ENCODE measurements at regions not wholly inside any gene's neighbourhood (a gene's known extent, or its start where the extent isn't known, plus 50 kb on each side); places are given as distances from the start of the nearest gene placed in this dataset.

DNA sequence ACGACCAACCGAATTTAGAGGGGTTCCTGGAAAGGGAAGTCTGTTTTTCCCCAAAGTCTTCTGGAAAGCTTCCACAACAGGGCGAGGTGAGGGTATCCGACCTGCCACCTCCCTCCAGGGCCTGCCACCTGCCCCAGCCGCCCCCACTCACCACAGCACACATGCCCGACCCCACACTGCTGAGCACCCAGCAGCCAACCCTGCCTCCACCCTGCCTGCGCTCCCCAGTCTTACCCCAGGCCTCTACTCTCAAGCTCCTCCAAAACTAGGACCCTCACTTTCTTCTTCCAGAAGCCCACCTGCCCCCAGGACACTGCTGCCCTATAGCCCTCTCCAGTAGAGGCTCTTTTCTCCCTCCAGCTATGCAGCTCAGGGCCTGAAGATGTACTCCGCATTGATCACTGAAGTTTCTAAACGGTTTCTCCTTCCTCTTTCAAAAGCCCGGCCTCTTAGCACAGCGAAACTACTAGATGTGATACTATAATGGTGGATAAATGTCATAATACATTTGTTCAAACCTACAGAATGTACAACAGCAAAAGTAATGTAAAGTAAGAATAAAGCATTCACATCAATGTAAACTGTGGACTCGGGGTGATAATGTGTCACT, 128.8 kb upstream of the SLC1A4 start:
- H3K27me3 Mint-ChIP-seq (ENCODE audit: low read depth): no peaks in the 10 kb centered on the region
- peaks cover 30% of the 10 kb centered on the region for H3K4me1 Mint-ChIP-seq
- H3K27ac Mint-ChIP-seq: no peak overlapping the region
- H3K9me3 Mint-ChIP-seq: no peaks in the 10 kb centered on the region
- no peak overlapping the region for H3K4me3 Mint-ChIP-seq
- TF ChIP-seq, protein P1, sequence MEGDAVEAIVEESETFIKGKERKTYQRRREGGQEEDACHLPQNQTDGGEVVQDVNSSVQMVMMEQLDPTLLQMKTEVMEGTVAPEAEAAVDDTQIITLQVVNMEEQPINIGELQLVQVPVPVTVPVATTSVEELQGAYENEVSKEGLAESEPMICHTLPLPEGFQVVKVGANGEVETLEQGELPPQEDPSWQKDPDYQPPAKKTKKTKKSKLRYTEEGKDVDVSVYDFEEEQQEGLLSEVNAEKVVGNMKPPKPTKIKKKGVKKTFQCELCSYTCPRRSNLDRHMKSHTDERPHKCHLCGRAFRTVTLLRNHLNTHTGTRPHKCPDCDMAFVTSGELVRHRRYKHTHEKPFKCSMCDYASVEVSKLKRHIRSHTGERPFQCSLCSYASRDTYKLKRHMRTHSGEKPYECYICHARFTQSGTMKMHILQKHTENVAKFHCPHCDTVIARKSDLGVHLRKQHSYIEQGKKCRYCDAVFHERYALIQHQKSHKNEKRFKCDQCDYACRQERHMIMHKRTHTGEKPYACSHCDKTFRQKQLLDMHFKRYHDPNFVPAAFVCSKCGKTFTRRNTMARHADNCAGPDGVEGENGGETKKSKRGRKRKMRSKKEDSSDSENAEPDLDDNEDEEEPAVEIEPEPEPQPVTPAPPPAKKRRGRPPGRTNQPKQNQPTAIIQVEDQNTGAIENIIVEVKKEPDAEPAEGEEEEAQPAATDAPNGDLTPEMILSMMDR (IDR thresholded peaks at IDR 0.05; ENCODE audit: unreplicated experiment): no peak
- no peak for DNase-seq (ENCODE audit: low spot score in 2 of 2, unreplicated experiment in 2 of 2)
- H3K36me3 Mint-ChIP-seq: no peaks in the 10 kb centered on the region

DNA sequence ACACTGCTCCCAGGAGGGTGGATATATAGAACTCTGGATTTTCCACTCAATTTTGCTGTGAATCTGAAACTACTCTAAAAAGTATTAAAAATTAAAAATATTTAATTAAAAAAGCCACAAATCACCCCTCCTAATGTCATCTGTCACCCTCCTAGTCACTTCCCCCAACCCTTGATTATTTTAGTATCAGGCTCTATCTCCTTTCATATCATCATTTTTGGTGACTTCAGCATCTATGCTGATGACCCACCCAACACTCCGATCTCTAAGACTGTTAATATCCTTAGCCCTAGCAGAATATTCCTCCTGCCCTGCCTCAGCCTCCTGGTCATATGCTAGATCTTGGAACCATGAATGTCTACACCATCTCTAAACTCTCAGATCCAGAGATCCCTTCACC, 128.3 kb upstream of the SLC1A4 start:
- TF ChIP-seq, protein P1 (IDR thresholded peaks at IDR 0.05; ENCODE audit: unreplicated experiment): no peak
- peaks cover 30% of the 10 kb centered on the region for H3K4me1 Mint-ChIP-seq
- H3K27ac Mint-ChIP-seq: no peak overlapping the region
- no peaks in the 10 kb centered on the region for H3K9me3 Mint-ChIP-seq
- no peaks in the 10 kb centered on the region for H3K36me3 Mint-ChIP-seq
- H3K27me3 Mint-ChIP-seq (ENCODE audit: low read depth): no peaks in the 10 kb centered on the region
- DNase-seq (ENCODE audit: low spot score in 2 of 2, unreplicated experiment in 2 of 2): no peak
- H3K4me3 Mint-ChIP-seq: no peak overlapping the region

DNA sequence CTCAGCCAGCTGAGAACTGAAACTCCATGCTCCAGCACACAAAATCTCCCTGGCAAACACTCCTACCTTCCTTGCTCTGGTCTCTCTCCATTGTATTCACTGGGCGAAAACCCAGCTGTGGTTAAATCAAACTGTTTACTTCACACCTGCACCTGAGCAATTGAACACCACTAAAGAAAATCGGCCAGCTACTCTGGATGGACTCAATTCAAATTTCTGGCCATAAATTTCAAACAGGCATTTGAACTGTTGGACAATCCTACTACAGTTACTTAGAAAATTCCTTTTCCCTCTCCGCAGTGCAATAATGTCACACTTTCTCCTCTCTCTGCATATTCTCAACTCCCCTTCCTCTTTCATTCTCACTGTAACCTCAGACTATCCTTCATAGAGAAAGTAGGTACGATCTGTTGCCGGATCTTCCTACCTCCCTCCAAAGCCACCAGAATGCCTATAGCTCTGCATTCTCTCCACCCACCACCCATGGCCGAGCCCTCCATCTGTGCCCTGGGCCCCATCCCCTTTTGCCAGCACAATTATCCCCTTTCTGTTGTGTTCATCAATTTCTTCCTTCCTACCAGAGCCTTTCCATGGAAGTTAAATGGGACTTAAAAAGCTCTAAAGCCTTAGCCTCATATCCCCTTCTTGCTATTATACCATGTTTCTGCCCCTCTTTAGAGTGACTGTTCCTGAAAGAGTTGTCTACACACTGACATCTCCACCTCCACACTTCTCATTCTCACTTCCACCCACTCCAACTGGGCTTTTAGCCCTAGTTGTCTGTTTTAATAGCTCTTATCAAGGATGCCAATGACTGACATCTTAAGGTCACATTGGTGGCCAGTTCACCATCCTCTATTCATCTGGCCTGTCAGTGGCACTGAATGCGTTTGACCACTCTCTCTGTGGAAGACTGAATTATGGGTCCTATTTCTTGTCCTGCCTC, 127.5 kb upstream of the SLC1A4 start:
- Mint-ChIP-seq H3K27me3 (ENCODE audit: low read depth) (peaks cover 3% of the 10 kb centered on the region), H3K9me3 (no peaks in the 10 kb centered on the region), H3K4me1 (peaks cover 31% of the 10 kb centered on the region), H3K36me3 (no peaks in the 10 kb centered on the region), H3K4me3 (no peak overlapping the region), H3K27ac (no peak overlapping the region)
- no peak for DNase-seq (ENCODE audit: low spot score in 2 of 2, unreplicated experiment in 2 of 2)
- TF ChIP-seq, protein P1 (IDR thresholded peaks at IDR 0.05; ENCODE audit: unreplicated experiment): no peak

DNA sequence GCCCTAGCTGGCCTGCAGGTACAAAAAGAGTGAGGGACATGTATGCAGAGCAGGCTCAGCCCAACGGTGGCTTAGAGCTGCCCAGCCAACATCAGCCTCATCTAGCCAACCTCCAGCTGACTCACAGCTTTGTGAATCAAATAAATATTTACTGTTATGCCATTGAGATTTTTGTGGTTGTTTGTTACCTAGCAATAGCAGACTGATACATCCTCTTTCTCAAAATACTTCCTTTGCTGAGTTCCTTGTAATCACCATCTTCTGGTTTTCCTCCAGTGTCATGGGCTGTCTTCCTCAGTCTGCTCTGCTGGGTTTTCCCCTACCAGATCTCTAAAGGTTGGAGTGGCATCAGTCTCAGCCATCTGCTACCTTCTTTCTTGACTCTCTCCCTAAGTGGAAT, 126.6 kb upstream of the SLC1A4 start:
- TF ChIP-seq, protein P1 (IDR thresholded peaks at IDR 0.05; ENCODE audit: unreplicated experiment): no peak
- no peaks in the 10 kb centered on the region for H3K9me3 Mint-ChIP-seq
- H3K36me3 Mint-ChIP-seq: no peaks in the 10 kb centered on the region
- H3K4me3 Mint-ChIP-seq: no peak overlapping the region
- DNase-seq (ENCODE audit: low spot score in 2 of 2, unreplicated experiment in 2 of 2): no peak
- peaks cover 5% of the 10 kb centered on the region for H3K27me3 Mint-ChIP-seq (ENCODE audit: low read depth)
- H3K4me1 Mint-ChIP-seq: peaks cover 22% of the 10 kb centered on the region
- H3K27ac Mint-ChIP-seq: no peak overlapping the region

DNA sequence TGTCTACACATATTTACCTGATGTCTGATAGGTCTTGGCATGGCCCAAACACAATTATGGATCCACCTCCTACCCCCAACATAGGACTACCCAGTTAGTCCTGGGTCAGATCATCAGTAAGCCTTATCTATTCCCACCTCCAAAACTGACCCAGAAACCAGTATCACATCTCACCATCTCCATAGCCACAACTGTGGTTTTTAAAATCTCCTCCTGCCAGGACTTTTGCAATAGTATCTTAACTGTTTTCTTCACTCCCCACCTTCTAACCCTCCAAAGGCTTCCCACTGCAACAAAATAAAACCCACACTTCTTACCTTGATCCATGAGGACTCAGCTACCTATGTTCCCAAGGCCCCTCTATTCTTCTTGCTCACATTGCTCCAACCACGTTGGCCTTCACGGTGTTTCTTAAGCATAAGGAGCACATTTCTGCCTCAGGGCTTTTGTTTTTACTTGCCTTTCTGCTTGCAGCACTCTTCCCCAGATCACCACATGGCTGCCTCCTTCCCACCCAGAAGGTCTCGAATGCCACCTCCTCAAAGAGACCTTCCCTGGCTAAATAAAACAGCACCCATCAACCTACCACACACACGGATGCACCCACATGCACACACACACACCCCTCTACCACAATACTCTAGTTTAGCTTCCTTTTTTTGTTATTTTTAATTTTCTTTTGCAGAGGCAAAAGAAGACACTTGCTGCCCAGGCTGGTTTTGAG, 125.9 kb upstream of the SLC1A4 start:
- TF ChIP-seq, protein P1 (IDR thresholded peaks at IDR 0.05; ENCODE audit: unreplicated experiment): no peak
- Mint-ChIP-seq H3K27me3 (ENCODE audit: low read depth) (peaks cover 5% of the 10 kb centered on the region), H3K4me1 (peaks cover 16% of the 10 kb centered on the region), H3K4me3 (no peak overlapping the region), H3K36me3 (no peaks in the 10 kb centered on the region), H3K9me3 (no peaks in the 10 kb centered on the region), H3K27ac (no peak overlapping the region)
- DNase-seq (ENCODE audit: low spot score in 2 of 2, unreplicated experiment in 2 of 2): no peak
